GM21528 (cell line): ENCODE measurements at regions not wholly inside any gene's neighbourhood (a gene's known extent, or its start where the extent isn't known, plus 50 kb on each side); places are given as distances from the start of the nearest gene placed in this dataset.

Experiments
- ATAC-seq: cut with Tn5 transposase; IDR thresholded peaks from one replicate; pipeline ENCODE4 v1.9.1; 2021; ENCODE audit warnings: mild to moderate bottlenecking, moderate library complexity; ENCODE audit not compliant: unreplicated experiment, low FRiP score

DNA sequence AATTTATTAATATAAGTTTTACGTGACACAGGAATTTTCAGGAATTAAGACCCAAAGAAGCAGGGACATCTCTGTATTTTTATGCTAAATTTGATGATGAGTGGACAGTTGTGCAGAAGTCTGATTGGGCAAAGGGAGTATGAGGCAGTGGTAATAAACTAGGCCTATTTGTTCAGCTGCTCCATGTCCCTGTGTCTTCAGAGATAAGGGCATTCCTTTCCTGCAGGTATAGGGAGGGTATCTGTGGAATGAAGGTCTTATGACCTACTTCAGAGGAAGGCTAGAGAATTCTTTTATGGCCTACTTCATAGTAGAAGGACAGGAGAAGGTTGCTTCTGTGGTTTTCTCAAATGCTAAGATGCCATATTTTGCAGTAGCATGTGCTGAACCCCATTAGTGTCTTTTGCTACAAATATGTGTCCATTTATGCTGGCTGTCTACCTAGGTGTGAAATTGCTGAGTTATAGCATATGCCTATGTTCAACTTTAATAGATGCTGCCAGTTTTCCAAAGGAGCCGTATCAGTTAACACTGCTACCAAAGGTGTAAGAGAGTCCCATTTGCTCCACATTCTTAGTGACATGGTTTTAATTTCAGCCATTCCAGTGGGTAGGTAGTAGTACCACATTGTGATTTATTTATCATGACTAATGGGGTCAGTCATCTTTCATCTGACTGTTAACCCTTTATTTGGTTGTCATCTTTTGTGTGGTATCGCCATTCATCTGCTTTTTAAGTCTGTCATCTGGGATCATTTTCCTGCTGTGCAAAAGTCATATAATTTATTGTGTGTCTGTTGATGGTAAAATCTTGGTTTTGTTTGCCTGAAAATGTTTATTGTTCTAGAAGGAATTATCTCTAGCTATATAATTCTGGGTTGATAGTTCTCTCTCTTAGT, 410.7 kb upstream of the RGS6 start:
- ATAC-seq = no peak

DNA sequence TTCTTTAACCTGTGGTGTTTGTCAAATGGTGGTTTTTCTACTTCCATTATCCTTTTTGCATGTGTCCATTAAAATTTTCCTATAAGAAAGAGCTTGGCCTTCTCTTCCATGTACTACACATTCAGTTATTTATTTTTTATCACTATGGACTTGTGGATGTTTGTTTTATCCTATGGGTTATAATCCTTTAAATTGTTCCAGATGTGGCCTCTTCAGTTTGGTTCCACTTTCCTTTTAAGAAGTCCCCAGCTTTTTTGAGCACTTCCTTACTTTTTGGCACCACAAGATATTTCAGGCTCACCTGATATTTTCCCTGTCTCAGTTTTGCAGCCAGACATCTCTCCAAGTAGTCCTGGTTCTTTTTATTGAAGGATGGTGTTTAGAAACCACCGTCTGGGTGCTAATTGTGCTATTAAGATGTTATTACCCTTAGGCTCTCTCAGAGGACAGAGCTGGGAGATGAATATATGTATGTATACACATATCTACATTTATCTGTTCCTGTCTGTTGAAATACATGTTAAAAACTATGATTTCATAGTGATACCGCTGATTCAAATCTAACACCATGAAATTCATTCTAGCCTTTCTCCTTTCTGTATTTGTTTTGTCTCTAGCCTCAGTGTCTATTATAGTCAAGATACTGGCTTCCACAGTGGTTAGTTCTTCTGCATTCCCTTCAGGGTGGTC, 408.5 kb upstream of the RGS6 start:
- peak; percentile 69 for ATAC-seq

DNA sequence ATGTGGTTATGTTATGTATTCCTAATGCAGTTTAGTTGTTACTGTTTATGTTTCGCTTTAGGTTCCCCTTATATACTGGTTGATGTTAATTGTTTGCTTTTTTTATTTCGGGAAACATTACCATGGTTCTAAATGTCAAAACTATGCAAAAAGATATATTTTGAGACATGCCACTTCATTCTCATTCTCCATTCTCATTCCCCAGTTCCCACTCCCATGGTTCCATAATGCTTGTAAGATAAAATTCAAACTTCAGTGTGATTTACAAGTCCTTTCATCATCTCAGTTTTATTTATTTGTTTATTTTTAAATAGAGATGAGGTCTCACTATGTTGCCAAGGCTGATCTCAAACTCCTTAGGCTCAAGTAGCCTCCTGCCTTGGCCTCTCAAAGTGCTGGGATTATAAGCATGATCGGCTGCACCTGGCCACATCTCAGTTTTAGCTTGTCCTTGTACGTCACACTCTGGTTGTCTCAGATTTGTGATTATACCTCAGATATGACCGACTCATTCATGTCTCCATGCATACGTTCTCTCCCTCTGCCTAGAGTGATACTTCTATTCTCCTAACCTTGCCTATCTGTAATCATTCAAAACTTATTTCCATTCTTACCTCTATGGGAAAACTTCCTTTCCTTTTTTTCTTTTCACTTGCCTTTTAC, 407.8 kb upstream of the RGS6 start:
- ATAC-seq = peak; percentile 59

DNA sequence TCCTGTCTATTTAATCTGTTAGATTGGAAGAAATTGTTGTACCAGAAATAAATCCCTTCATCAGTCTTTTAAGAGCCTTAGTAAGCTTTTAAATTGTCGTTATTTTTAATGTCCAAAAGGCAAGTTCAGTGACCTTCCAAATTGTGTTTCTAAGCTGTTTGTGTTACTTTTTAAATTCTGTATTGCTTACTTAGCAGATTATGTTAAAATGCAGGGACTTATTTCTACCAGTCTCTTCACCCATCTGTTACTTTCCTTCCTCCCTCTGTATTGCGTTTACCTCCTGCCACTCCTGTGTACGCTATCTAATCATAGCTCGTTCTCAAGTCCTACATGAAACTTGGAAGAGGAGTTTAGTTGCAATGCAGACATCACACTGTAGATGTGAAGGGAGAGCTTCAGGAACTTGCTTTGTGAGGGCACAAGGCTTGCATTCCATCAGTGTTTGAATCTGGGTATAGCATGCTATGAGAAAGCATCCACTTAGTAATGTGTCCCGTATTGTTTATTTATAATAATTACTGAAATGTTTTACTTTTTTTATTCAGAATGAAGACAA, 406.5 kb upstream of the RGS6 start:
- no peak for ATAC-seq

DNA sequence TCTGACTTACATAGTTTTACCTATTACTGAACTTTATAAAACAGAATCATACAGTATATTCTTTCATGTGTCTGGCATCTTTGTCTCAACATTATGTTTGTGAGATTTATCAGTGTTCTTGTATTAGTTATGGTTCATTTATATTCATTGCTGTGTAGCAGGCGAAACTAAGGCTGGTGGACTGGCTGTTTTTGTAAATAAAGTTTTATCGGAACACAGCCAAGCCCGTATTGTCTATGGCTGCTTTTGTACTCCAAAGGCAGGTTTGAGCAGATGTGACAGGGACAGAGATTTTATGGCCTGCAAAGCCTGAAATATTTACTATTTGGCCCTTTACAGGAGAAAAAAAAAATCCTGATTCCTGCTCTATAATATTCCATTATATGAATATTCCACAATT, 405.8 kb upstream of the RGS6 start:
- no peak for ATAC-seq

DNA sequence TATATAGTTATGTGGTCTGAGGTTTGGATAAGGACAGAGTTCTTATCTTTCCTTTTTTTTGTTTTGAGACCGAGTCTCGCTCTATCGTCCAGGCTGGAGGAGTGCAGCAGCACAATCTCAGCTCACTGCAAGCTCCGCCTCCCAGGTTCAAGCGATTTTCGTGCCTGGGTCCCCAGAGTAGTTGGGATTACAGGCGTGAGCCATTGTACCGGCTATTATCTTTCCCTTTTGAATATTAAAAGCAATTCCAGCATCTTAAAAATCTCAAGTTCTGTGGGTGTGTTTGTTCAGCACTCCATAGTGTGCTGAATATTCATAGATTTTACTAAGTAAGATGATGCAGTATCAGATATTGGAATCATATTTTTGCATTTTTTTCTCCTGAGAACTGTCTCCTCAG, 404.4 kb upstream of the RGS6 start:
- ATAC-seq = no peak

DNA sequence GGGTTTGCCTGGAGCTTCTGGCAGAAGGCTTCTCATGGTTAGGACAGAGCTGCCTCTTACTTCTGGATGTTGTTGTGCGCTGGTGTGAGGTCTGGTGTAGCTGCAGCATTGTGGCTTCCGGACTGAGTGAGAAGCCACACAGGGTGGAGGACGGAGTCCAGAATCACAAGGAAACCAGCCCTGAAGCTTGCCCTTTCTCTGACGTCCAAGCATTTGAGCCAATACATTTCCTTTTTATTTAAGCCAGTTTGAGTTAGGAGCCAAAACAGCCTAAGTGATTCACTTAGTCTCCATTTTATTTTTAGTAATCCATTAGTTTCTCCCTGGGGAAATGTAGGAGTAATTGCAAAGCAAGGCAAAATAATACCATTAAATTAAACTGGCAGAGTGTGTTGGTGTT, 402.4 kb upstream of the RGS6 start:
- no peak for ATAC-seq

DNA sequence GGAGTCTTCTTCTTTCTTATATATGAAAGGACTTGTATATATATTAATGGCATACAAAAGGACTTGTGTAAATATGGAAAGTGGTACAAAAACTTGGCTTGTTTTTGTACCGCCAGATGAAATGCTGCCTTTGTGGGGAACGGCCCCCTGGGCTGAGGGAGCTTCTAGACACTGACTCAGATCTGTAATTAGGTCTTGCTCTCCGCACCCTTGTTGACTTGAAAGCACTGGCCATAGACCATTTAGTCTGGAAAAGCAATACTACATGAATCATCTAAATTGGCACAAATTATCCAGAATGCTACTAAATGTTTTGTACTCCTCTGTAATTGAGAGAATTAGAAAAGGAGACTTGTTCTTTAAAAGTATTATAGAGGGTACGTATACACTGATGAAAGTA, 399.9 kb upstream of the RGS6 start:
- ATAC-seq = no peak

DNA sequence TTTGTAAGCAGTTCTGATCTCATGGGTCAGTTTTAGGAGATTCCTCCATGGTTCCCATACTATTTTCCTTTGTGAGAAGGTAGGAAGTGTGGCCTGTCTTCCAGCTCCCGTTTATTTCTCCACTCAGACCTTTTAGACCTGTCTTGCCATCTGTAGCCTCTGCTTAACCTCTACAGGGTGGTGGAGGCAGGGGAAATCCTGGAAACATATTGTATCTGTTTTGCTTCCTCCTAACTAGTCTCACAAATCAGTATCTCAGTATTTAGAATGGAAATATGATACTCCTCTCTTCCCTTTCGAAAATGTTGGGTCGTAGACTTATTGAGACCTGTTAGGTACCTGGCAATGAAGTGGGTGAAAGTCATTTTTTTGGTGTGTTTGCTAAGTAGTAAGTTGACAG, 399.4 kb upstream of the RGS6 start:
- no peak for ATAC-seq

DNA sequence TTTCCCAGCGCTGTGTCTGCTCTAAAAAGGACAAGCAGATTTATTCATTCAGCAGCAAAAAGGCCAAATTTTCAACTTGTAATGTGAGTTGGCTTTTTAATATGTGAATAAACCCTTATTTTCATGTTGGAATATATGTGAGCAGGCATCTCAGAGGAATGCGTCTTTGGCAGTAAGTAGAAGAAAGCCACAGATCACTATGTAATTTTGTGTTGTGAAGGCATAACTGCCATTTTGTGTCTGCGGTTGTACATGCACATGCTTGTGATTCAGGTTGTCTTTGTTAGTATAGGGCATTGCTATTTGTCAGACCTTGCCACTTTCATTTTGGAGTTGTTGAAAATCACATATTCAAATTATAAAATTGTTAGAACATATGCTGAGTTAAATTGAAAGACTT, 398.8 kb upstream of the RGS6 start:
- ATAC-seq = no peak

DNA sequence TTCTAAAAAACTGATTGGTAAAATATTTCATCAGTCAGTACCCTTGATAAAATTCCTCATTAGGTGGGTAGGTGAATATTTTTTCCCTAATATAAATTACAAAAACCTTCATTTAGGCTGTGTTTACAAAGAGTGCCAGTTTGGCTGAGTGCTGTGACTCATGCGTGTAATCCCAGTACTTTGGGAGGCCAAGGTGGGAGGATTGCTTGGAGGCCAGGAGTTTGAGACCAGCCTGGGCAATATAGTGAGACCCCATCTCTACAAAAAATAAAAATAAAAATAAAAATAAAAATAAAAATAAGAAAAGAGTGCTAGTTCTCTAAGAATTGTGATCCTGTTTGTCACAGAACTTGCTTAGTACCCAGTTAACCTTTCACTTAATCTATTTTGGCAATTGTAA, 398.4 kb upstream of the RGS6 start:
- ATAC-seq = no peak

DNA sequence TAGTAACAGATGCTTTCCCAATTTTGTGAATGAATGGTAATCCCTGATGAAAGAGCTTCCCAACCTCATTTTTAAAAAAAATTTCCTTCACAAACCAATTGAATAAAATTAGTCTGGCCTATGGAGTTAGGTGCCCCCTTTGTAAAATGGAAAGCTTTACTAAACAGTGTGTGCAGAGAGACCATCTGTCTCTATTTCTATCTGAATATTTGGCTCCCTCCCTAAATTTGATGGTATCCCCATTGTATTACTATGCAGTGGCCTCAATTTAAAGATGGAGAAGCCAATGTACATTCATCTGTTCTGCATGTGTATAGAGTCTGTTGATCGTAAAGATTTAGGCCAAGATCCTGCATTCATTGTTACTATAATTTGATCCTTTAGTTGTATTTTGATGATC, 397.7 kb upstream of the RGS6 start:
- no peak for ATAC-seq

DNA sequence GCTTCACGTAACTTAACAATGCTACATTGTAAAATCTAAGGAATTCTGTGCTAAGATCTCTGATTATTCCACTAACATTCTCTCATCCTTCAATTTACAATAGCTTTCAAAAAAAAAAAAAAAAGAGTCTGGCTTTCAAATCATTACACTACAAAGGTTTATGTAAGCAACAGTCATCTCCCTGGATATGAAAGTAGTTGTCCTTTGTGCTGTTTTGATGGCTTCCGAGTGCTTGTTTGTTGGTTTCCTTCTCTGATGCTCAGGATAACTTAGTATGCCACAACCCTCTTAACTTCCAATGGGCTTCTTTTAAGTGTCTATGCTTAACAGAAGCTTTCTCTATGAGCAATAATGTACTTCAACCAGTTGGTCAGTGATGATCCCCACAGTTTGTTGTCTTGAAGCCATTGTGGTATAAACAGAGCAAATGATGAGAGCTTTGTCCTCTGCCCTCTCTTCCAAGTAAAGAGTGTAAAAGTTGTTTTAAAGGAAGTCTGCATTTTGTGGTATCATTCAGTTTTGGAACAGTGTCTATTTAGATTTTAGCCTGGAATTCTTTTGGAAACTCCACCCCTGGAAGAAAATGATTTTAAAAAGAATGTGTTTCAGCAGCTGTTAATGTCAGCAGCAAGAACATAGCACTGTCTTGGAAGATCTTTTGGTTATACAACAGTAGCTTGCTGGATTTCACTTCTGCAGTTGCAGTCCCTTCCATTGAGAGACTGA, 396.1 kb upstream of the RGS6 start:
- no peak for ATAC-seq

DNA sequence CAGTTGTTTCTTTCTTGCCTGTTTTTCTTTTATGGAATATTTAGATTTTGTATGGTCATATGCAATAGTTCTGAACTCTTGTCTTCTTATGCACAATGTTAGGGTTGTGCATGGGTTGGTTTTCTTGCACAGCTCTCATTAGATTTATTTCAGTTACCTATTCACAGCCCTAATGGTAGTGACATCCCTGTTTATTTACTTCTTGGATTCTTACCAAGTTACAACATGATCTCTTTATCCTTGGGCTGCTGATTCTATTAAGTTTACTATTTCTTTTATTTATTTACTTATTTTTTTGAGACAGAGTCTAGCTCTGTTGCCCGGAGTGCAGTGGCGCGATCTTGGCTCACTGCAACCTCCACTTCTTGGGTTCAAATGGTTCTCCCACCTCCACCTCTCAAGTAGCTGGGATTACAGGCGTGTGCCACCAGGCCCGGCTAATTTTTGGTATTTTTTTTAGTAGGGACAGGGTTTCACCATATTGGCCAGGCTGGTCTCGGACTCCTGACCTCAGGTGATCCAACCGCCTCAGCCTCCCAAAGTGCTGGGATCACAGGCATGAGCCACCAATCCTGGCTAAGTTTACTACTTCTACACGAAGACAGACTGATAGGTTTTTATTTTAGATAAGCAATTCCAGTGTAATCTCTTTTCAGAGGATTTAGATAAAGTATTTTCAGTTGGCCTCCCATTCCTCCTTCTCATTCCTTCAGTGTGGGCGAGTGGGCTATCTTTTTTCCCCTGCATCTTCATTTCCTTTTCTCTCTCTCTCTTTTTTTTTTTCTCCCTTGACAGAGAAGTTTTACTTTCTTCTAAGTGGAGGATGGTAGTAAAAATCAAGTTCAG, 395.1 kb upstream of the RGS6 start:
- no peak for ATAC-seq

DNA sequence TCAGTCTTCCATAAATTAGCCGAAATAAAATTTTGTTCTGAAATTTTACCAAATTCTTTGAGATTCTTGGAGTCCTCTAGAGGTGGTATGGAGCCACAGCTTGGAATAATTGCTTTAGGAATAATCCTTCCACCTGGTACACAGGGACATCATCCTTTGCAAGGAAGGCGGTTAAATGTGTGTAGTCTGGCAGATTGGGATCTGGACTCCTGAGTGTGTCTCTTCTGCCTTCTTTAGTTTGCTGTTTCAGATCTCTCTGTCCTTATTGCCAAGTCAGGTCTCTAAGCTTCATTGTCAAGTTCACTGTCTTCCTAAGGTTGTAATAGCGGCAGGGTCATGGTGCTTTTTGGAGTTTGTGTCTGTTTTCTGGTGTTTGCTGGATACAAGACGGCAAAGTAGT, 393.9 kb upstream of the RGS6 start:
- no peak for ATAC-seq

DNA sequence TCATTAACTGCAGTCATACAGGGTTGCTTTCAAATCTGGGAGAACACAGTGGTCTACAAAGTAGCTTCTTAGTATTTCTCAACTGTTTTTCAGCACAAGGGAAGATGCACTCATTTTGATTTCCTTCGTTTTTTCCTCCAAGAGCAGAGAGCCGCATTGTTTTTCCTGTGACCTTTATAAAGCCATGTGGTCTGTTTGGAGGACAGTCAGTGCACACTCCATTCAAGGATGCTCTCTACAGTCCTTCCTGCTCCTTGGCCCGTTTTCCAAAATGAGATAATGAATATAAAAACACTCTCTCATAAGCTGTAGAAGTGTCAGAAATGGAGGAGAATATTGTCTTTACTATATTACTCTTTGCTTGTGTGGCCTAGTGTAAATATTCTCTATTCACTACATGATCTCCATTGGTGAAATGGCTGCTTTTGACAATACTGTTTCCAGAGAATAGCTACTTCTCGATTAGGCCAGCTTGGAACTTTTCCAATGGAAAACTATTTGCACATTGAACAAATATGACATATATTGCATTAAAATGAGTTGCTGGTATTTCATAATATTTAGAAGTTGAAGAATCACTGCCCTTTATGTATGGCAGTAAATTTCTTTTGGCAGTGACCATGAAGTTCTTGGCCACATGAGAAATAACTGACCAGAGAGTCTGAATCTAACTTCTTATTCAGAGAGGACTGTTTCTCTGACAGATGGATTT, 393.1 kb upstream of the RGS6 start:
- no peak for ATAC-seq

DNA sequence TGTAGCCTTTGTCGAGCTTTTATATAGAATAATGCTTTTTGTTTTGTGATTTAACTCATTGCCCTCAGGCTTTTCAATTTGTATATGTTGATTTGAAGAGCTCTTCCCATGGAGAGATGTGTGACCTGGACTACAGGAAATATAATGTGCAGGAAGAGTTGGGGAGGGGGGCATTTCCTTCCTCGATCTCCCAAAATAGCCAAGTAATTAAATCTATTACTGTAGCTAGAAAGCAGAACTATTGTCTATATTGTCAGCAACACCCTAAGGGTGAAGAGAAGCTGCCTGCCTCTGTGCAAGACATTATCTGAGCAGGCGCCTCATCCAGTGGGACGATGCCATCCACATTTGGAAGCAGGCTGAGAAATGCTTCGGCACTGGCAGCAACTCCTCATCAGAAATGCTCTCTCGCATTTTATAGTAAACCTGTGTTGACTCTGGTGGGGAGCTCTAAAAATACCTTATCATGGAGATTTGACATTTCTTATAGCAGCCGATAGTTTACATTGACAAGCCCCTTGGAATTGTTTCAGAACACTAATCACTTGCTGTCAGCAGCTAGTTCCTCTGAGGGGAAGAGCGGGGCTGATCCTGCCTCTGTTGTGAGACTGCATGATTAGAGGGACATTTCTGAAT, 392.5 kb upstream of the RGS6 start:
- no peak for ATAC-seq

DNA sequence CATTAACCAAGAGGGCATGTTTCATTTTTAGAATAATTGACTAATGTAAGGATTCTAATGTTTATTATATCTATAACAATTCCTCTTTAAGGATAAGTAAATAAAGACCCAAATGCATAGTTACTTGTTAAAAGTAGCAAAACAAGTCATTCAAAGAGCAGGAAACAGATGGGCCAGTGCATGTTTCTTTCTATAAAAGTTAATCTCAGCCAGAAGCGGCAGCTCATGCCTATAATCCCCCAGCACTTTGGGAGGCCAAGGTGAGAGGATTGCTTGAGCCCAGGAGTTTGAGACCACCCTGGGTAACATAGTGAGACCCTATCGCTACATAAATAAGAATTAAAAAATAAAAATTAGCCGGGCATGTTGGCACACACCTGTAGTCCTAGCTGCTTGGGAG, 391.0 kb upstream of the RGS6 start:
- no peak for ATAC-seq
